CD4-positive, alpha-beta T cell (primary cell): ENCODE measurements at regions not wholly inside any gene's neighbourhood (a gene's known extent, or its start where the extent isn't known, plus 50 kb on each side); places are given as distances from the start of the nearest gene placed in this dataset.

Source experiments
- ATAC-seq: fragments of 200-7000 bp; cut with Tn5 transposase; one replicate; pipeline ENCODE4 v1.10.0; 2022; ENCODE audit warnings: mild to moderate bottlenecking; ENCODE audit not compliant: poor library complexity
- CTCF ChIA-PET: fragments of 350-600 bp; sonication (Branson Sonifier 250); formaldehyde crosslinking; loops from one replicate; lab custom pipeline; 2021; ENCODE audit warnings: antibody characterized with exemption, inconsistent platforms; lab: Charles Lee
- POLR2A ChIA-PET: fragments of 350-600 bp; sonication (Branson Sonifier 250); formaldehyde crosslinking; loops from one replicate; lab custom pipeline; 2021; ENCODE audit warnings: antibody characterized with exemption, inconsistent platforms; lab: Charles Lee
- DNase-seq, 14 experiments: peaks; one replicate each; pipeline ENCODE4 v3.0.0-alpha.2; 2013 to 2020; ENCODE audit warnings: mixed read lengths in 2 of 14
- H3K27ac ChIP-seq, 2 donors: one replicate each; pipeline versions ENCODE4 v1.5.1 to v1.7.0; 2013; ENCODE audit warnings: low read length in 2 of 2, low read depth in 1 of 2, mild to moderate bottlenecking in 1 of 2
- H3K27me3 ChIP-seq, 2 experiments: 1 replicate in 1 of 2; 2 replicates in 1 of 2; pipeline versions ENCODE4 v1.6.1 to v1.7.0; 2013; ENCODE audit warnings: low read length in 2 of 2, control low read depth in 1 of 2, mild to moderate bottlenecking in 1 of 2, moderate library complexity in 1 of 2; ENCODE audit not compliant: insufficient read depth in 2 of 2, control insufficient read depth in 1 of 2
- H3K36me3 ChIP-seq: one replicate; pipeline ENCODE4 v1.6.1; 2013; ENCODE audit warnings: low read length, control low read depth; ENCODE audit not compliant: insufficient read depth
- H3K4me1 ChIP-seq: one replicate; pipeline ENCODE4 v1.6.1; 2013; ENCODE audit warnings: low read length, control low read depth; ENCODE audit not compliant: insufficient read depth
- H3K4me3 ChIP-seq: one replicate; pipeline ENCODE4 v1.5.1; 2013; ENCODE audit warnings: mild to moderate bottlenecking, low read length, moderate library complexity
- H3K9me3 ChIP-seq, 2 experiments: 1 replicate in 1 of 2; 2 replicates in 1 of 2; pipeline versions ENCODE4 v1.6.1 to v1.7.0; 2013; ENCODE audit warnings: low read length in 2 of 2, mild to moderate bottlenecking in 2 of 2, control low read depth in 1 of 2, moderate library complexity in 1 of 2; ENCODE audit not compliant: control insufficient read depth in 1 of 2, insufficient read depth in 1 of 2
- H3K27ac Mint-ChIP-seq: one replicate; pipeline ENCODE4 v1.8.0; 2020; ENCODE audit warnings: mixed read lengths
- H3K27me3 Mint-ChIP-seq: one replicate; pipeline ENCODE4 v1.8.0; 2021; ENCODE audit warnings: mixed read lengths
- H3K36me3 Mint-ChIP-seq: one replicate; pipeline ENCODE4 v1.8.0; 2021; ENCODE audit warnings: low read depth, mixed read lengths
- H3K4me1 Mint-ChIP-seq: one replicate; pipeline ENCODE4 v1.8.0; 2021; ENCODE audit warnings: low read depth, mixed read lengths
- H3K4me3 Mint-ChIP-seq: one replicate; pipeline ENCODE4 v1.8.0; 2020; ENCODE audit warnings: mild to moderate bottlenecking, mixed read lengths
- H3K9me3 Mint-ChIP-seq: one replicate; pipeline ENCODE4 v1.8.0; 2020; ENCODE audit warnings: mixed read lengths
- intact Hi-C, 2 experiments: fragments of 100-400 bp; cut with DNase I in 1 of 2; cut with micrococcal nuclease in 1 of 2; formaldehyde crosslinking; loops; one replicate each; pipeline versions ENCODE4 v1.15.1 to v1.9.0; 2023 to 2025; cut with DNase I, micrococcal nuclease
- TF ChIP-seq, protein P1 (sequence below): fragments of 200-600 bp; IDR thresholded peaks from one replicate; pipeline ENCODE4 v1.8.0; 2022; ENCODE audit warnings: antibody characterized with exemption, mild to moderate bottlenecking

GRCh38 chr16:61579195-61579594 is 457.0 kb downstream of the CDH8 start:
- Histone ChIP-seq H3K27ac (no peak overlapping the region), H3K9me3 (peaks cover 0 to 28% of the 10 kb centered on the region in 2 experiments), H3K27me3 (no peaks in the 10 kb centered on the region), H3K4me1 (no peaks in the 10 kb centered on the region), H3K4me3 (no peak overlapping the region), H3K36me3 (no peaks in the 10 kb centered on the region)
- intact Hi-C loops: no loop called here
- H3K27me3 Mint-ChIP-seq: no peaks in the 10 kb centered on the region
- DNase-seq (no peak), ATAC-seq (no peak)
- ChIA-PET POLR2A (no interaction called here), CTCF (no interaction called here)
- TF ChIP-seq, protein P1, sequence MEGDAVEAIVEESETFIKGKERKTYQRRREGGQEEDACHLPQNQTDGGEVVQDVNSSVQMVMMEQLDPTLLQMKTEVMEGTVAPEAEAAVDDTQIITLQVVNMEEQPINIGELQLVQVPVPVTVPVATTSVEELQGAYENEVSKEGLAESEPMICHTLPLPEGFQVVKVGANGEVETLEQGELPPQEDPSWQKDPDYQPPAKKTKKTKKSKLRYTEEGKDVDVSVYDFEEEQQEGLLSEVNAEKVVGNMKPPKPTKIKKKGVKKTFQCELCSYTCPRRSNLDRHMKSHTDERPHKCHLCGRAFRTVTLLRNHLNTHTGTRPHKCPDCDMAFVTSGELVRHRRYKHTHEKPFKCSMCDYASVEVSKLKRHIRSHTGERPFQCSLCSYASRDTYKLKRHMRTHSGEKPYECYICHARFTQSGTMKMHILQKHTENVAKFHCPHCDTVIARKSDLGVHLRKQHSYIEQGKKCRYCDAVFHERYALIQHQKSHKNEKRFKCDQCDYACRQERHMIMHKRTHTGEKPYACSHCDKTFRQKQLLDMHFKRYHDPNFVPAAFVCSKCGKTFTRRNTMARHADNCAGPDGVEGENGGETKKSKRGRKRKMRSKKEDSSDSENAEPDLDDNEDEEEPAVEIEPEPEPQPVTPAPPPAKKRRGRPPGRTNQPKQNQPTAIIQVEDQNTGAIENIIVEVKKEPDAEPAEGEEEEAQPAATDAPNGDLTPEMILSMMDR: no peak
- H3K27ac Mint-ChIP-seq: no peak overlapping the region
- H3K4me1 Mint-ChIP-seq: no peaks in the 10 kb centered on the region
- no peak overlapping the region for H3K4me3 Mint-ChIP-seq
- peaks cover 13% of the 10 kb centered on the region for H3K9me3 Mint-ChIP-seq
- no peaks in the 10 kb centered on the region for H3K36me3 Mint-ChIP-seq

- H3K27me3 ChIP-seq: no peaks in the 10 kb centered on the region
- ATAC-seq (no peak), DNase-seq (no peak)
- CTCF ChIA-PET: no interaction called here
- intact Hi-C loops: no loop called here
- peaks cover 16% of the 10 kb centered on the region for H3K9me3 Mint-ChIP-seq
- TF ChIP-seq, protein P1: no peak
- no peak overlapping the region for H3K4me3 ChIP-seq
- no peaks in the 10 kb centered on the region for H3K4me1 Mint-ChIP-seq
- H3K27ac ChIP-seq: no peak overlapping the region
- H3K9me3 ChIP-seq: peaks cover 7 to 23% of the 10 kb centered on the region in 2 experiments
- H3K27ac Mint-ChIP-seq: no peak overlapping the region
- no peak overlapping the region for H3K4me3 Mint-ChIP-seq
- H3K27me3 Mint-ChIP-seq: no peaks in the 10 kb centered on the region
- H3K36me3 ChIP-seq: no peaks in the 10 kb centered on the region
- H3K36me3 Mint-ChIP-seq: no peaks in the 10 kb centered on the region
- POLR2A ChIA-PET: no interaction called here
- H3K4me1 ChIP-seq: no peaks in the 10 kb centered on the region
Measured at GRCh38 chr16:61576476-61576875, 459.8 kb downstream of the CDH8 start.

DNA sequence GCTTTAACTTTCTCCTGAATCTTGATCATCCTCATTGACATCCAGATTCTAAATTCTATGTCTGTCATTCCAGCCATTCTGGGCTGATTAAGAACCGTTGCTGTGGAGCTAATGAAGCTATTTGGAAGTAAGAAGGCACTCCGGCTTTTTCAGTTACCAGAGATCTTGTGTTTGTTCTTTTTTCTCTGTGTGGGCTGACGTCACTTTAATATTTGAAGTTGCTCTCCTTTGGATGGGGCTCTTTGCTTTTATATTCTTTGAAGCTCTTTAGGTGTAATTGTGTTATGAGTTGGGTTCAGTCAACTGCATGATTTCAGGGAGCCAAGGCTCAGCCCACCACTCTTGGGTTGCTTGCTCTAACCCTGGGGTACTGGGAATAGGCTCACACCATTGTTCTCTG is 460.6 kb downstream of the CDH8 start:
- TF ChIP-seq, protein P1: no peak
- Histone ChIP-seq H3K4me1 (no peaks in the 10 kb centered on the region), H3K4me3 (no peak overlapping the region), H3K36me3 (no peaks in the 10 kb centered on the region), H3K27ac (no peak overlapping the region), H3K27me3 (no peaks in the 10 kb centered on the region), H3K9me3 (peaks cover 8 to 15% of the 10 kb centered on the region in 2 experiments)
- H3K27me3 Mint-ChIP-seq: no peaks in the 10 kb centered on the region
- H3K36me3 Mint-ChIP-seq: no peaks in the 10 kb centered on the region
- no peak overlapping the region for H3K27ac Mint-ChIP-seq
- CTCF ChIA-PET: no interaction called here
- DNase-seq (no peak), ATAC-seq (no peak)
- no peak overlapping the region for H3K4me3 Mint-ChIP-seq
- POLR2A ChIA-PET: no interaction called here
- no peaks in the 10 kb centered on the region for H3K4me1 Mint-ChIP-seq
- peaks cover 16% of the 10 kb centered on the region for H3K9me3 Mint-ChIP-seq
- intact Hi-C loops: no loop called here
